DND-41 (cell line): ENCODE measurements at regions not wholly inside any gene's neighbourhood (a gene's known extent, or its start where the extent isn't known, plus 50 kb on each side); places are given as distances from the start of the nearest gene placed in this dataset.

ENCODE experiments used
- ATAC-seq: fragments of 200-7000 bp; cut with Tn5 transposase; 3 replicates; pipeline ENCODE4 v1.9.1; 2021; ENCODE audit warnings: low read depth; ENCODE audit not compliant: insufficient read depth
- DNase-seq: peaks from one replicate; pipeline ENCODE4 v3.0.0-alpha.2; 2020
- H2AFZ ChIP-seq: 2 replicates; pipeline ENCODE4 v1.6.0; 2012; ENCODE audit warnings: low read depth, low read length
- H3K27ac ChIP-seq: 2 replicates; pipeline ENCODE4 v1.5.1; 2012; ENCODE audit warnings: low read length, inconsistent platforms
- H3K27me3 ChIP-seq: fragments of 200-600 bp; sonication (generic); 2 replicates; pipeline ENCODE4 v1.6.0; 2012; ENCODE audit warnings: low read length, mild to moderate bottlenecking, inconsistent platforms; ENCODE audit not compliant: insufficient read depth, poor library complexity
- H3K36me3 ChIP-seq: 2 replicates; pipeline ENCODE4 v1.5.1; 2012; ENCODE audit warnings: low read length, inconsistent platforms; ENCODE audit not compliant: insufficient read depth
- H3K4me1 ChIP-seq: 2 replicates; pipeline ENCODE4 v1.5.1; 2012; ENCODE audit warnings: mild to moderate bottlenecking, low read length; ENCODE audit not compliant: insufficient read depth
- H3K4me2 ChIP-seq: 2 replicates; pipeline ENCODE4 v1.6.0; 2012; ENCODE audit warnings: mild to moderate bottlenecking, moderate library complexity, low read length, inconsistent platforms; ENCODE audit not compliant: insufficient read depth
- H3K4me3 ChIP-seq, 2 experiments: fragments of 200-600 bp in 1 of 2; shearing (Covaris generic) in 1 of 2; 2 replicates each; pipeline ENCODE4 v1.5.1; 2012 to 2016; ENCODE audit warnings: inconsistent platforms in 2 of 2, low read length in 2 of 2, mild to moderate bottlenecking in 2 of 2, low read depth in 1 of 2, moderate library complexity in 1 of 2
- H3K79me2 ChIP-seq: 2 replicates; pipeline ENCODE4 v1.6.0; 2012; ENCODE audit warnings: low read length, inconsistent platforms; ENCODE audit not compliant: insufficient read depth
- H3K9ac ChIP-seq: 2 replicates; pipeline ENCODE4 v1.6.0; 2012; ENCODE audit warnings: low read depth, mild to moderate bottlenecking, inconsistent platforms, low read length, moderate library complexity
- H3K9me3 ChIP-seq: 2 replicates; pipeline ENCODE4 v1.5.1; 2012; ENCODE audit warnings: low read length, moderate library complexity, mild to moderate bottlenecking, inconsistent platforms; ENCODE audit not compliant: insufficient read depth, severe bottlenecking
- H4K20me1 ChIP-seq: 2 replicates; pipeline ENCODE4 v1.6.0; 2012; ENCODE audit warnings: low read length; ENCODE audit not compliant: insufficient read depth
- EZH2 ChIP-seq: IDR thresholded peaks from 3 replicates; pipeline ENCODE4 v1.6.1; 2012; ENCODE audit warnings: borderline replicate concordance, low read depth, mild to moderate bottlenecking, moderate library complexity, low read length, inconsistent platforms; ENCODE audit not compliant: severe bottlenecking
- TF ChIP-seq, protein P1 (sequence below): IDR thresholded peaks from 2 replicates; pipeline ENCODE4 v1.5.1; 2012; ENCODE audit warnings: borderline replicate concordance, low read length, moderate library complexity, mild to moderate bottlenecking; ENCODE audit not compliant: poor library complexity, severe bottlenecking; ENCODE audit errors: extremely low read depth

DNA sequence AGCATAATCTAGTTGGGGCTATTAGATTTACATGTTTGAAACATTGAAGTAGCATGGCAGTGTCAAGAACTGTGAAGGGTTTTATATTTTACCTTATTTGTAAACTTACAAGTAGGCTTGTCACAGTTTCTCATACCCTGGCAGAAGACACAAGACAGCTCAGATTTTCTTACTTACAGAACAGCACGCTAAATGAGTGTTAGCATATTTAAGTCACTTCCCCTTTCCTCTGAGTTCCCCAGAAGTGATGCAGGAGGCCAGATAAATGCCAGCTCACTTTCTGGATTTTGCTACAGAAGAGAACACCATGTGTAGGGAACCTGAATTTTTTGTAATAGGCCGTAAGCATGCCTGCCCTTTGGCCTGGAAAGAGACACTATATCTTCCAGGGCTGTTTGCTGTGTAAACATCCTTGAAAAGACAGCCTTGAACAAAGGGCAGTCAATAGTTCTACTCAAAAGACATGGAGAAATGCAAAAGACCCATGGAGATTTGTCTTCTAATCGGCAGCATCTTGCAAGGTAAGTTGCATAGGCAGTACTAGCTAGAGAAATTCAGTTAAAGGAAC, 279.1 kb downstream of the PHF14 start:
- Histone ChIP-seq H3K4me1 (no peaks in the 10 kb centered on the region), H2AFZ (no peak overlapping the region), H3K9ac (no peak overlapping the region), H3K4me3 (no peak overlapping the region), H3K27me3 (peaks cover 14% of the 10 kb centered on the region), H3K9me3 (no peaks in the 10 kb centered on the region), H4K20me1 (no peaks in the 10 kb centered on the region), H3K27ac (no peak overlapping the region), H3K36me3 (no peaks in the 10 kb centered on the region), H3K79me2 (no peaks in the 10 kb centered on the region), H3K4me2 (no peak overlapping the region)
- ATAC-seq (no peak), DNase-seq (no peak)
- no peak for TF ChIP-seq EZH2
- TF ChIP-seq, protein P1, sequence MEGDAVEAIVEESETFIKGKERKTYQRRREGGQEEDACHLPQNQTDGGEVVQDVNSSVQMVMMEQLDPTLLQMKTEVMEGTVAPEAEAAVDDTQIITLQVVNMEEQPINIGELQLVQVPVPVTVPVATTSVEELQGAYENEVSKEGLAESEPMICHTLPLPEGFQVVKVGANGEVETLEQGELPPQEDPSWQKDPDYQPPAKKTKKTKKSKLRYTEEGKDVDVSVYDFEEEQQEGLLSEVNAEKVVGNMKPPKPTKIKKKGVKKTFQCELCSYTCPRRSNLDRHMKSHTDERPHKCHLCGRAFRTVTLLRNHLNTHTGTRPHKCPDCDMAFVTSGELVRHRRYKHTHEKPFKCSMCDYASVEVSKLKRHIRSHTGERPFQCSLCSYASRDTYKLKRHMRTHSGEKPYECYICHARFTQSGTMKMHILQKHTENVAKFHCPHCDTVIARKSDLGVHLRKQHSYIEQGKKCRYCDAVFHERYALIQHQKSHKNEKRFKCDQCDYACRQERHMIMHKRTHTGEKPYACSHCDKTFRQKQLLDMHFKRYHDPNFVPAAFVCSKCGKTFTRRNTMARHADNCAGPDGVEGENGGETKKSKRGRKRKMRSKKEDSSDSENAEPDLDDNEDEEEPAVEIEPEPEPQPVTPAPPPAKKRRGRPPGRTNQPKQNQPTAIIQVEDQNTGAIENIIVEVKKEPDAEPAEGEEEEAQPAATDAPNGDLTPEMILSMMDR: no peak

DNA sequence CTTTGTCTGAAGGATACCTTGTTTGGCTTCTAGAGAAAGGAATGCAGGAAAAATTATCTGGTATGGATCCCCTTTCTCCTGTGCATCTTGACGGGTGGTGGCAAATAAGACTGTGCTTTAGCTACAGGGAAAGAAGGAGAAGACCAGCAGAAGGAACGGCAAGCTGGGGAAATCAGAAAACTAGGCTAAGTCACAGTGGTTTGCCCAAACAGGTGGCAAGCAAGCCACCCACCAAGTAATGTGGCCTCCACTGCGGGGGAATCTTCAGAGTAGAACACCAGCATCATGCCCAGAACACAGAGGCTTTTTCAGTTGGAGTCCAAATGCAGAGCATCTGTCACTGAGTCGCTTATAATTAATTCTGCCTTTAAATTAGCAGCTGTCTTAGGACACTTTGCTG, 282.8 kb downstream of the PHF14 start:
- Histone ChIP-seq H3K4me3 (no peak overlapping the region), H3K9me3 (no peaks in the 10 kb centered on the region), H3K4me1 (no peaks in the 10 kb centered on the region), H3K27me3 (peaks cover 11% of the 10 kb centered on the region), H3K79me2 (no peaks in the 10 kb centered on the region), H3K27ac (no peak overlapping the region), H3K4me2 (no peak overlapping the region), H3K36me3 (no peaks in the 10 kb centered on the region), H4K20me1 (no peaks in the 10 kb centered on the region), H3K9ac (no peak overlapping the region), H2AFZ (no peak overlapping the region)
- DNase-seq: no peak
- TF ChIP-seq, protein P1: no peak
- no peak for TF ChIP-seq EZH2
- ATAC-seq: no peak

DNA sequence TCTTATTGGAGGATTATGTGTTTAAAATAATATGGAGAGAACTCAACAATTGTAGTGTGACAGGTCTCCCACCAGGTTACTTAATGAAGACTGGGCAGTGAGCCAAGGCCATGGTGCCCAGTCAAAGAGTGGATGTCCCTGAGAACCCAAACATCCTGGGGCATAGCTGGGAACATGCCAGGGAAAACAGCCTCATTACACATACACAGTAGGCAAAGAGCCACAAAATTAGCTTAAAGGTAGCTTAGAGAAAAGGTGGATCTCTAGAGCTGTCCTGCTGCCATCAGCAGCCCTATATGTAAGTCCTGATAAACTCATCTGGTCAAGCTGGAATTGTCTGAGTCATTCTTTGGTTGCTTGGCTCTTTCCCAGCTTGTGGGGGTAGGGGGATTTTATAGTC, 287.8 kb downstream of the PHF14 start:
- H3K36me3 ChIP-seq: no peaks in the 10 kb centered on the region
- ATAC-seq (no peak), DNase-seq (no peak)
- peaks cover 4% of the 10 kb centered on the region for H3K27me3 ChIP-seq
- H2AFZ ChIP-seq: no peak overlapping the region
- H3K79me2 ChIP-seq: no peaks in the 10 kb centered on the region
- H3K27ac ChIP-seq: no peak overlapping the region
- H3K4me3 ChIP-seq: no peak overlapping the region
- no peaks in the 10 kb centered on the region for H4K20me1 ChIP-seq
- no peak overlapping the region for H3K9ac ChIP-seq
- H3K4me1 ChIP-seq: no peaks in the 10 kb centered on the region
- H3K9me3 ChIP-seq: no peaks in the 10 kb centered on the region
- no peak overlapping the region for H3K4me2 ChIP-seq
- TF ChIP-seq, protein P1: no peak
- no peak for TF ChIP-seq EZH2

DNA sequence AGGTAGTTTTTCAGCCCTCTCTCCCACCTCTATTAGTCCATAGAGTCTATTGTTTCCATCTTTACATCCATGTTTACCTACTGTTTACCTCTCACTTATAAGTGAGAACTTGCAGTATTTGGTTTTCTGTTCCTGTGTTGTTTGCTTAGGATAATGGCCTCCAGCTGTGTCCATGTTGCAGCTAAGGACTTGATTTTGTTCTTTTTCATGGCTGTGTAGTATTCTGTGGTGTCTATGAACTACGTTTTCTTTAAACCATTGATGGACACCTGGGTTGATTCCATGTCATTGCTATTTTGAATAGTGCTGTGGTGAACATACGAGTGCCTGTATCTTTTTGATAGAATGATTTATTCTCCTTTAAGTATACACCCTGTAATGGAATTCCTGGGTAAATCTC, 292.4 kb downstream of the PHF14 start:
- Histone ChIP-seq H3K9me3 (no peaks in the 10 kb centered on the region), H3K79me2 (no peaks in the 10 kb centered on the region), H3K36me3 (no peaks in the 10 kb centered on the region), H3K27me3 (no peaks in the 10 kb centered on the region), H3K4me3 (no peak overlapping the region), H3K27ac (no peak overlapping the region), H3K4me1 (no peaks in the 10 kb centered on the region), H4K20me1 (no peaks in the 10 kb centered on the region), H3K9ac (no peak overlapping the region), H3K4me2 (no peak overlapping the region), H2AFZ (no peak overlapping the region)
- ATAC-seq (no peak), DNase-seq (no peak)
- no peak for TF ChIP-seq EZH2
- TF ChIP-seq, protein P1: no peak
